HG03457 (cell line): ENCODE measurements at regions not wholly inside any gene's neighbourhood (a gene's known extent, or its start where the extent isn't known, plus 50 kb on each side); places are given as distances from the start of the nearest gene placed in this dataset.
"Not testable (repeated sequence)": the region's sequence is repeated elsewhere in the genome, so short reads cannot be mapped to it uniquely, and the experiment has no call there.

Experiments used
- ATAC-seq: cut with Tn5 transposase; IDR thresholded peaks from one replicate; pipeline ENCODE4 v1.9.1; 2021; ENCODE audit warnings: moderate number of reproducible peaks; ENCODE audit not compliant: unreplicated experiment

DNA sequence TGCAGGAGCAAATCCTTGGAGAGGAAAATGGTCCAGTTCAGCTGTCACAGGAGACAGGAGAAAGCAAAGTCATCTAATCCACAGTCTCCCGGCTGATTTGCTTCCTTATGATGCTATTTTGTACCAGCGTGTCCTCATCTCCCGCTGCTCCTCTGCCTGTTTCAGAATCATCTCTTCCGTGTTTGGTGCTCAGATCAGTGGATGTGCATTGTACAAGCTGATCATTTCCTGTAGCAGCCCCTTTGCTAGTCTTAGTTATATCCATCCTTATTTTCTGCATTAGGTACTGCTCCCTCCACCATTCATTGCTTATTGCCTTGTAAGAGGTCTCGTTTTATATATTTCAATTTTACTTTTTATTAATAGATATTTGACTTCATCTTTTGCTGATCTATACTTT lies 219.9 kb upstream of the PRSS58 start:
- ATAC-seq: not testable (repeated sequence)

DNA sequence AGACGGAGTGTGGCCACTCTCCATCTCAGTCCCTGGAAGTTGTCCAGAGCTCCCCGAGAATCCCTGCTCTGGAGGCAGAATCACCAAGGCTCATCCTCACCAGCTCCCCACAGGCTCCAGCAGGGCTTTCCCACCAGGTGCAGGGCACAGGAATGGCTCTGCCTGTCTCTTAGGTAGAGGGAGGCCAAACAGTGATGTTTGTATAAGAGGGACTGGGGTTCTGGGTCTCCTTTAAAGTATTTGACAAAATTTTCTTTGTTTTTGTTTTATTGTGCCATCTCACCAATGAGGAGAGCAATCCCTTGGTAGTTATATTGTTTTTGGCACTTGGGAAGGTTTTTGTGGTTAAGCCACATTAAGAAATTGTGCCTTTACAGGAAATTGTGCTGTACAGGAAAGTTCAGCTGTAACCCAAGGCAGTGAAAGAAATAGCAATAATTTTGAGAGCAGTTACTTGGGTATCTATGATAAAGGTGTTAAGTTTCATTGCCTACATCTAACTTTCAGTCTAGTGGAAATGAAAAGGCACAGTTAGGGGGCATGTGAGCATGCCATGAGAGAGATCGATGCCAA lies 219.3 kb upstream of the PRSS58 start:
- ATAC-seq: no peak

DNA sequence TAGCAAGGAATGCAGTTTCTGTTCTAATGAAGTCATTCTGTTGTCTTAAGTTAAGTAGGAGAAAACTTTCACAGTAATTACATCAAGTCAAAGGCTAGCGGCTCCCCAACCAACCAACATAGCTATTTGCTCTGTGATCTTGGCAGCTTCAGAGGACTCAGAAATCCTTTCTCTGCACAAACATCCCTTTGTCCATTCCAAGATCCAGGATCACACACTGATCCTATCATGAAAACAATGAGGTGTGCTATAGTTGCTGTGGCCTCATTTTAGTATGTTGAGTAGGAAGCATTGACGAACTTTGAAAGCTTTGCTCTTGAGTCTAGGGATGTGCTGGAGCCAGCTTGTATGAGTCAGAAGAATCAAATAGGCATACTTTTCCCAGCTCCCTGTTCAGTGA lies 218.2 kb upstream of the PRSS58 start:
- ATAC-seq: no peak

DNA sequence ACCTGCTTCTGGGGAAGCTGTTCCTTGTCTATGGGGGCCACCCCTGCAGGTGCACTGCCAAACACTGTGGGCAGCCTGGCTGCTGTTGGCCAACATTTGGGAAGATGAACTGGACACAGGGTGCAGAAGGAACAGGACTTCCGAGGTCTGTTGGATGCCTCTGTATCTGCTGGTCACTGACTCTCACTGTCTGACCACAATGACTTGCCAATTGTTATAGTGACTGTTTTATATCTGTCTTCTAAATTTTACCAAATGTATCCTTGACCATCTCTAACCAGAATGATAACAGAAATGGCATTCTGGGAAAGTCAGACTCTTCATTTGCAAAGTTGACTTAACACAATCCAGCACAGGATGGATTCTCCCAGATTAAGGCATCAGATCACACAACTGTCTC lies 214.0 kb upstream of the PRSS58 start:
- ATAC-seq: no peak

DNA sequence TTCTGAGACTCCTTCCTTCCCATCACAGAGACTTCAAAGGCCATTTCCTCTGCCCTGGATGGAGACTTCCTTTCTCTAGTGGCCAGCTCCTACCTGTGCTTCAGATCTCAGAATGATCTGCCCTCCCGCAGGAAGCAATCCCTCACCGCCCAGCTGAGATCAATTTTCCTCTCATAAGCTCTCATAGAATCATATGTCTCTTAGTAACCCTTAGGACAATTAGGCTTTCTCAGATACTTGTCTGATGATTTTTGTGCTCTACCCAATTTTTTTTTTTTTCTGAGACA lies 212.6 kb upstream of the PRSS58 start:
- ATAC-seq: no peak

DNA sequence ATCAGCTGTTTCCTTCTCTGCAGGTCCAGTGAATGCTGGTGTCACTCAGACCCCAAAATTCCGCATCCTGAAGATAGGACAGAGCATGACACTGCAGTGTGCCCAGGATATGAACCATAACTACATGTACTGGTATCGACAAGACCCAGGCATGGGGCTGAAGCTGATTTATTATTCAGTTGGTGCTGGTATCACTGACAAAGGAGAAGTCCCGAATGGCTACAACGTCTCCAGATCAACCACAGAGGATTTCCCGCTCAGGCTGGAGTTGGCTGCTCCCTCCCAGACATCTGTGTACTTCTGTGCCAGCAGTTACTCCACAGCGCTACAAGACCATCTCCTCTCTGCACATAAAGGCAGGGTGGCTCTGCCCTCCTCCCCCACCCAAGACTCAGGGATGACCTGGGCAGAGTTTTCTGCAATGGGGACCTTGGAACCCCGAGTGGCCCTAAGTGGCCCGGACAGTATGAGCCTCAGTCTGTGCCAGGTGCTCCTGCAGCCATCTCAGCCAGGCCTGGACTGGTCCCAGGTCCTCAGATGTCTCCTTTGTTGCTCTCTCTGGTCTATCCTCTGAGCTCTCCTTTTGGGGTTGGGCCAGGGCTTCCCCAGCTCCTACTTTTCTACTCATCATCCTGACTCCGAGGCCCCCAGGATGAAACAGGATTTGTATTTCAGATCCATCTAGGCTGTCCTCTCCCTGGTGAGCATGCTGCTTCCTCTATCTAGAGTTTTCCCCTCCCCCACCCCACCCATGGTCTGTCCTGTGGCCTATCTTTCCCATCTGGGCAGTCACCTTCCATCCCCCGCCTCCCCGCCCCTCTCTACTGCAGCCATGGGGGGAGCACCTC lies 212.1 kb upstream of the PRSS58 start:
- no peak for ATAC-seq

DNA sequence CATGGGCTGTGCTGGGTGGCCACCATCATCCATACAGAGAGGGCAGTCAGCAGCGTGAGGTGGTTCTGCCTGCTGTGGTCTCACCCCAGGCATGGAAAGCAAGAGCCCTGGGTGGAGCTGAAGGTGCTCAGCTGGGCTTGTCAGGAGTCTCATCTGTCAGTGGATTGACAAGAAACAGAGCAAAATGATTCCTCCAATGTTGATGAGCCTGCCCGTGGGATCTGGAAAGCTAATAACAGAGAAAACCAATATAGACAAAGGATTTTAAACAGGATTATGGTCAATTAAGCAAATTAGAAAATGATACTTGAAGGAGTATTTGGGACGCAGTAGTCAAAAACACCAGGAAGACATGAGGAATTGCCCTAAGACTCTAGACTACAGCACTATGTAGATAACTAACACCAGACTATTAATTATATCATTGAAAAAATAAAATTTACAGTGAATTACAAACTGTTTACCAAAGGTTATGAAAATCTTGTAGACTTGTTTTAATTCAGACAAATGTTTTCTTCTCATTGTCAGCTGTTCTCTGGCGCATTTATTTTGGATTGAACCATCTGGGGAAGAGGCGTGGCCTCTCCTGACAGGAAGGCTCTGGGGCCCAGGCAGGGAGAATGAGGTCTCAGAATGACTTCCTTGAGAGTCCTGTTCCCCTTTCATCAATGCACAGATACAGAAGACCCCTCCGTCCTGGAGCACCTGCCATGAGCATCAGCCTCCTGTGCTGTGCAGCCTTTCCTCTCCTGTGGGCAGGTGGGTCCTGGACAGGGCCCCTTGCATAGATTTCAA lies 211.2 kb upstream of the PRSS58 start:
- no peak for ATAC-seq

DNA sequence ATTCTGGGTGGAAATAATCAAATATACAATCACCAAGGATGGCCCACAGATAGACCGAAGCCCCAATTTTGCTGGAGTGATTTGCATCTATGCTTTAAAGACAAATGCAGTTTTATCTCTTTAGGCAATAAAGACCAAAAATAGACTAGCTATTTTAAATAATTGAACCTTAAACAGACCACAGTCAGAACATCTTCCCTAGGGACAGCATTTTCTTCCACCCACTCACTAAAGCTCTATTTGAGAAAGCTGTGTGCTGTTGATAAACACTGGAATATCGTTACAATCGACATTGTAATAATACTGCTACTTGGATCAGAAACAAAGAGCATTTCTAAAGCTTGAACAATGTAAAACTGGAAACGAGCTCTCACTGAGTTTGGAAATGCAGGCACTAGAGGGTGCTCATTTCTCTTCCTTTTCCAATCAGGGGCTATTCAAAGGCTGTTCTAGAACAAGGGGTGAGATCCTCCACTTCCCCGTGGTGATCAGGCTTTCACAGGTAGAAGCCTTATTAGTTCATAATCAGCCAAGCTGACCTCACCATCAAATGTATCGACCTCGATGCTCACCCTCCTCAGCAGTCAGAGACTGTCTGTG lies 209.3 kb upstream of the PRSS58 start:
- not testable (repeated sequence) for ATAC-seq

DNA sequence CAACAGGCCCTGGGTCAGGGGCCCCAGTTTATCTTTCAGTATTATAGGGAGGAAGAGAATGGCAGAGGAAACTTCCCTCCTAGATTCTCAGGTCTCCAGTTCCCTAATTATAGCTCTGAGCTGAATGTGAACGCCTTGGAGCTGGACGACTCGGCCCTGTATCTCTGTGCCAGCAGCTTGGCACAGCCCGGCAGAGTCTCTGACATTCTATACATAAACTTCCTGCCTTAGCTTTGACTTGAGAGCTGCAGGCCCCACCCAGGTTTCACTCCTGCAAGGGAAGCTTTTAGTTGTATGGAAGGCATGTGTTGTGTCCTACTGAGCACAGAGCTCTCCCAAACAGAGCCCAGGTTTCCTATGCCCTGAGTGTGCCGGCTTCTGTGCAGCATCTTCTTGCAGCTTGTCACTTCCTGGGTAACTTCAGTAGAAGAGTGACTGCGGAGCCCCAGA lies 205.6 kb upstream of the PRSS58 start:
- no peak for ATAC-seq

DNA sequence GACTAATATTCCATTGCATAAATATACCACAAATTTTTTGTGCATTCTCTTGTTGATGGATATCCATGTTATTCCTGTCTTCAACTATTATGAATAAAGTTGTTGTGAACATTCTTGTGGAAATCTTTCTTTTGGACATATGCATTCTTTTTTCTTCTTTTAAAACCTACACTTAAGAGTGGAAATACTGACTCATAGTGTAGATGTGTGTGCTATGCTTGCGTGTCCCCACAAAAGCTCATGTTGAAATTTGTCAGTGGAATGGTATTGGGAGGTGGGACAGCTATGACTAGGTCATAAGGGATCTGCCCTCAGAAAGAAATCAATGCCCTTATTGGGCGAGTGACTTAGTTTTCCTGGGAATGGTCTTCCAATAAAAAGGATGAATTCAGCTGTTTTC lies 203.6 kb upstream of the PRSS58 start:
- no peak for ATAC-seq

DNA sequence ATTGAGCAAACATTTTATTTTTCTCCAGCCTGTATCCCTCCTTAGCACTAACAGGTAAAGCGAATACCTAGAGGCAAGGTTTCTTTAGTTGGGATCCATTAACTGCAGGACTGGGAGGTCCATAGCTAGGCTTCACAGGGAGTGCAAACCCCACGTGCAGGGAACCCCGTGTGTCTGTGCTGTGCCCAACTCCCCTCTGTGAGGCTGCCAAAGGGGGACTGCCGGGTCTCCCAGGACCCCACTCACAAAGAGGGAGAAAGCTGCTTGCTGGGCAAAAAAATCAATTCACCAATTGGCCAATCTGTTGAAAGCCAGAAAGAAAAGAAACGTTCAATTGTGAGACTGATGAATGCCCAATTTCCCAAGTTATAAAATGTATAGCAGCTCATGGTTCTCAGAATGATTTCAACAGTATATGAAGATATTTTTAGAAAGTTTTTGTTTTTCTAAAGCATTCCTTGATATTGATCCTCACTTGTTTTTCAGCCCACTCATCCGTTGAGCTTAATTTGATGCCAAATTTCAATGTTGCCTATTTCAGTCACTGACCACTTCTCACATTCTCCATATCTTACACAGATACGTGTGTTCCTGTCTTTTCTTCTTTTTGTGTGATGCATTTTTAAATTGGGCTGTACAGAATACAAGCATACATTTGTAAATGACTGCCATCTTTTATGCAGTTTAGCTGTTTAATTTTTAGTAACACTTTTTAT lies 202.7 kb upstream of the PRSS58 start:
- ATAC-seq: no peak

DNA sequence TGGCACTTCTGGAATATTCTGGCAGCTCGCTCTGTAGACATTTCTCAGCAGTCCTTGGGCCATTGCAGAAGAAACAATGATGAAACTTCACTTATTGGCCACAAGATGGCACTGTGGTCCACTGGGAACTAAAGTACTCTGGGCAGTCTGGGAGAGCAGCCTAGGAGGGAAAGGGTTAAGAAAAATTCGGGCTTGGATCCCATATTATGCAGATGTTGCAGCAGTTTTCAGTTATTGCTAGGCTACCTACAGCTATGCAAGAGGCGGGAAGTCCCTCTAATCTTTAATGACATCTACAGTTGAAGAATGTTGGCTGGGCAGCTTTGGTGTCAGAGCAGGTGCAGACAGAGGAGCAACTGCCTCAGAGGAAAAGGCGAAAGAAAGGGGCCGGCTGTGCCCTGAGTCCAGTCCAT lies 201.7 kb upstream of the PRSS58 start:
- ATAC-seq: no peak

DNA sequence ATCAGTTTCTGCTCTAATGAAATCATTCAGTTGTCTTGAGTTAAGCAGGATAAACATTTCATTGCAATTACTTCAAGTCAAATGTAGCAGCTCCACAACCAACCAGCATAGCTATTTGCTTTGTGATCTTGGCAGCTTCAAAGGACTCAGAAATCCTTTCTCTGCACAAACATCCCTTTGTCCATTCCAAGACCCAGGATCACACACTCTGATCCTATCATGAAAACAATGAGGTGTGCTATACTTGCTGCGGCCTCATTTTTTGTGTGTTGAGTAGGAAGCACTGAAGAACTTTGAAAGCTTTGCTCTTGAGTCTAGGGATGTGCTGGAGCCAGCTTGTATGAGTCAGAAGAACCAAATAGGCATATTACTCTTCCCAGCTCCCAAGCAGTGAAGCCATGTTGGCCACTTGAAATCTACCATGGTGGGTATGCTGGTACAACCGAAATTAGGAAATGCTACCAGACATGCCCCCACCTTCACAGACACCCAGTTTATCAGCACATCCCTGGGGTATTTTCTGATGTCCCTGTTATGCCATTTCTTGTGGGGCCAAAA lies 199.4 kb upstream of the PRSS58 start:
- ATAC-seq: no peak

DNA sequence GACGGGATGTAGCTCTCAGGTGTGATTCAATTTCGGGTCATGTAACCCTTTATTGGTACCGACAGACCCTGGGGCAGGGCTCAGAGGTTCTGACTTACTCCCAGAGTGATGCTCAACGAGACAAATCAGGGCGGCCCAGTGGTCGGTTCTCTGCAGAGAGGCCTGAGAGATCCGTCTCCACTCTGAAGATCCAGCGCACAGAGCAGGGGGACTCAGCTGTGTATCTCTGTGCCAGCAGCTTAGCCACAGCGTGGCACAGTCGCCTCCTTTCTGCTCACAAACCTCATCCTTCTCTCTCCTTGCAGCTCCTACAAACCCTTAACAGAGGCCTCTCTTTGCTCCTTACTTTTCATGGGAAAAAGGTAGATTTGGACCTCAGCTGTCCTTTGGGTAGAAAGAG lies 197.5 kb upstream of the PRSS58 start:
- ATAC-seq: no peak

DNA sequence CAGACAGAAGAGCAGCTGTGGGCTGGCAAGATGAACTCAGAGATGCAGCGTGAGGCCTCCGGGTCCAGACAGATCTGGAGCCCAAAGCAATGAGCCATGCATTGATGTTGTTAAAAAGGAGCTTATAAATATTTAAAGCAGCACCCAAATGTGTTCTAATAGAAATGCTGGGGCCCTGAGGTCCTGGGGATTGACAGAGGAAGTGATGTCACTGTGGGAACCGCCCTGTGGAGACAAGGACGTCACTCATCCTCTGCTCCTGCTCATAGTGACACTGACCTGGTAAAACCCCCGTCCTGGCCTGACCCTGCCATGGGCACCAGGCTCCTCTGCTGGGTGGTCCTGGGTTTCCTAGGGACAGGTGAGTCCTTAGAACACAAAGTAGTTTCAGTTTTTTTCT lies 197.0 kb upstream of the PRSS58 start:
- no peak for ATAC-seq

DNA sequence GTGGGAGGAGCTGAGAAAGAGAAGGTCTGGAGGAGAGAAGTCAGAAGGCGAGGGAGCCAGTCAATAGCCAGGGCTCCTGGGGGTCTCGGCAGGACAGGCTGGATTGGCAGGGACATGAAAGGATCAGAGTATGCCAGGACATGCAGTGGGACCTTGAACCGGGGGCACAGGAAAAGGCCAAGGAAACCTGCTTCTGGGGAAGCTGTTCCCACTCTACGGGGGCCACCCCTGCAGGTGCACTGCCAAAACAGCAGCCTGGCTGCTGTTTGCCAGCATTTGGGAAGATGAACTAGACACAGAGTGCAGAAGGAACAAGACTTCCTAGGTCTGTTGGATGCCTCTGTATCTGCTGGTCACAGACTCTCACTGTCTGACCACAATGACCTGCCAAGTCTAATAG lies 194.9 kb upstream of the PRSS58 start:
- no peak for ATAC-seq

DNA sequence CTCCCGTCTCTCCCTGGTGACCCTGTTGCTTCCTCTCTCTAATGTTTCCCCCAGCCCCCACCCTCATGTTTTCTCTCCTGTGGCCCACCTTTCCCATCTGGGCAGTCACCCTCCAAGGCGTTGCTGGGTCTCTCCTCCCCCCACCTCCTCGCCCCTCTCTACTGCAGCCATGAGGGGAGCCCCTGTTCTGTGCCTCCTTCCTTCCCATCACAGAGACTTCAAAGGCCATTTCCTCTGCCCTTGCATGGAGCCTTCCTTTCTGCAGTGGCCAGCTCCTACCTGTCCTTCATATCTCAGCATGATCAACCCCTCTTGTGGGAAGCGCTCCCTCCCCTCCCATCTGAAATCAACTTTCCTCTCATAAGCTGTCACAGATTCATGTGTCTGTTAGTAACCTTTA lies 194.0 kb upstream of the PRSS58 start:
- ATAC-seq: no peak

DNA sequence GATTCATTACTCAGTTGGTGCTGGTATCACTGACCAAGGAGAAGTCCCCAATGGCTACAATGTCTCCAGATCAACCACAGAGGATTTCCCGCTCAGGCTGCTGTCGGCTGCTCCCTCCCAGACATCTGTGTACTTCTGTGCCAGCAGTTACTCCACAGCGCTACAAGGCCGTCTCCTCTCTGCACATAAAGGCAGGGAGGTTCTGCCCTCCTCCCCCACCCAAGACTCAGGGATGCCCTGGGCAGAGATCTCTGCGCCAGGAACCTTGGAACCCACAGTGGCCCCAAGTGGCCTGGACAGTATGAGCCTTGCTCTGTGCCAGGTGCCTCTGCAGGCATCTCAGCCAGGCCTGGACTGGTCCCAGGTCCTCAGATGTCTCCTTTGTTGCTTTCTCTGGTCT lies 193.4 kb upstream of the PRSS58 start:
- ATAC-seq: no peak

DNA sequence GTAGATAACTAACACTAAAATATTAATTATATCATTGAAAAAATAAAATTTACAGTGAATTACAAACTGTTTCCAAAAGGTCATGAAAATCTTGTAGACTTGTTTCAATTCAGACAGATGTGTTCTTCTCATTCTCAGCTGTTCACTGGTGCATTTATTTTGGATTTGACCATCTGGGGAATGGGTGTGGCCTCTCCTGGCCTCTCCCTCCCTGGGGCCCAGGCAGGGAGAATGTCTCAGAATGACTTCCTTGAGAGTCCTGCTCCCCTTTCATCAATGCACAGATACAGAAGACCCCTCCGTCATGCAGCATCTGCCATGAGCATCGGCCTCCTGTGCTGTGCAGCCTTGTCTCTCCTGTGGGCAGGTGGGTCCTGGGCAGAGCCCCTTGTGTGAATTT lies 192.8 kb upstream of the PRSS58 start:
- no peak for ATAC-seq

DNA sequence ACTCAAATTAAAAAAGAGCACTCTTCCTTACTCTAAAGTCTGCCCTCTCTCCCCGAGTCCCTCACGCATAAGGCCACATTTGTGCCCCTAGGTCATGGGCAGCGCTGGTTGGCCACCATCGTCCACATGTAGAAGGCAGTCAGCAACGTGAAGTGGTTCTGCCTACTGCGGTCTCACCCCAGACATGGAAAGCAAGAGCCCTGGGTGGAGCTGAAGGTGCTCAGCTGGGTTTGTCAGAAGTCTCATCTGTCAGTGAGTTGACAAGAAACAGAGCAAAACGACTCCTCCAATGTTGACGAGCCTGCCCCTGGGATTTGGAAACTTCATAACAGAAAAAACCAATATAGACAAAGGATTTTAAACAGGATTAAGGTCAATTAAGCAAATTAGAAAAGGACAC lies 192.3 kb upstream of the PRSS58 start:
- no peak for ATAC-seq

DNA sequence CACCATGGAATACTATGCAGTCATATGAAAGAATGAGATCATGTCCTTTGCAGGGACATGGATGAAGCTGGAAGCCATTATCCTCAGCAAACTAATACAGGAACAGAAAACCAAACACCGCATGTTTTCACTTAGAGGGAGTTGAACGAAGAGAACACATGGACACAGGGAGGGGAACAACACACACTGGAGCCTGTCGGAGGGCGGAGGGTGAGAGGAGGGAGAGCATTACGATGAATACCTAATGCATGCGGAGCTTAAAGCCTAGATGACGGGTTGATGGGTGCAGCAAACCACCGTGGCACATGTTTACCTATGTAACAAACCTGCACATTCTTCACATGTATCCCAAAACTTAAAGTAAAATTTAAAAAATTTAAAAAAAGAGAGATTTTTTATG lies 191.0 kb upstream of the PRSS58 start:
- not testable (repeated sequence) for ATAC-seq
